Fibroblast of skin of right biceps (primary cell): ENCODE measurements at regions not wholly inside any gene's neighbourhood (a gene's known extent, or its start where the extent isn't known, plus 50 kb on each side); places are given as distances from the start of the nearest gene placed in this dataset.
A peak's percentile ranks its signal among the peaks of the same experiment; 100 is the strongest.

Experiments
- DNase-seq: peaks from one replicate; pipeline ENCODE4 v3.0.0-alpha.2; 2013

DNA sequence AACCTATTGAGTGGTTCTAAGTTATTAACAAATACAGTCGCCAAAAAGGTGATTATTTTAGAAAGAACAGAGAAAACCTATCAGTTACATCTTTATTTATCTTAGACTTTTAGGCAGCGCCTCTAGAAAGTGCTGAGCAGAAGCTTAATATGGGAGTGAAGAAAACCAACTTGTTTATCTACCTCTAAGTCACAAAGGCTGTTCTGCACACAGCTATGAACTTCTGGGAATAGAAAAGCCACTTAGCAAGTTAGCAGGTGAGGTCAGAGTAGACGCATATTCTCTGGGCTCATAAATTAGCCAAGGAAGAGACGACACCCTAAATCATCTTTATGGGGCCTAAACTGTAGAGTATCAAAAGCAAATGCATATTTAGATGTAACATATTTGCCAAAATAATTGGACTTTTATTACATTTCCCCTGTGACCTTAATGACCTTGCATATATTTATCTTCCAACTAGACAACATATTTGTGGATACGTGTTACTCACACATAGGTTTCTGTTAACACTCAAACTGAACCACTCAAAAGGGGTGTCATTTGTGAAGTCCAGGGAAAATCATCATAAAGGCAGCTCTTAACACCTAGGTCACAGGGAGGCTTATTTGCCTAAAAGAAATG lies 267.1 kb downstream of the ADGB start:
- no peak for DNase-seq

DNA sequence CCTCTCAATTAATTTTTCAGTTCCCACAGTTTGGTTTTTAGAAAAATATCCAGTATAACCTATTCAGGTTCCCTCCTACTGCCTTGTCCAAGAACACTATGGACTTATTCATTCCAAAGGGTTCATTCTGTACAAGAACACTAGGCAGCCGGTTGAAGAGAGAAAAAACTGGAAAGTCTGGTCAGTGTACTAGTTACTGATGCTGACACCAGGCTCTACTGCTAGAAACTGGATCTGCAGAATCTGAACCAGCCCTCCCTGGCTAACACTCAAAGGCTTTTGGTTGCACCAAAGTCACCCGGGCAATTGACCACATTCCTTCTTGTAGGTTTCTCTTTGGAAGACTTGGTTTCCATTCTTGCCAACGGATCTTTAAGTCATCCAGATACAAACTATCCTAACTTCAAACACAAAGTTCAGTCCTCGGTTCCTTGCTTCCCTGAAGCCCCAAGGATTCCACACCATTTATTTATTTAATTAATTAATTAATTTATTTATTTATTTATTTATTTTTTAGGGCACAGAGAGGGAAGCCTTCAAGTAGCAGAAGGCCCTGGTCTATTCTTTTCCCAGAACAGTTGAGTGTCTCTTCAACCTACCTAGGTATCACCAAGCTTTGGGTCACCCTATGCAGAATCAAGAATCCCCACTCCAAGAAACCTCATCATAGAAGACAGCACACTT lies 268.1 kb downstream of the ADGB start:
- no peak for DNase-seq

DNA sequence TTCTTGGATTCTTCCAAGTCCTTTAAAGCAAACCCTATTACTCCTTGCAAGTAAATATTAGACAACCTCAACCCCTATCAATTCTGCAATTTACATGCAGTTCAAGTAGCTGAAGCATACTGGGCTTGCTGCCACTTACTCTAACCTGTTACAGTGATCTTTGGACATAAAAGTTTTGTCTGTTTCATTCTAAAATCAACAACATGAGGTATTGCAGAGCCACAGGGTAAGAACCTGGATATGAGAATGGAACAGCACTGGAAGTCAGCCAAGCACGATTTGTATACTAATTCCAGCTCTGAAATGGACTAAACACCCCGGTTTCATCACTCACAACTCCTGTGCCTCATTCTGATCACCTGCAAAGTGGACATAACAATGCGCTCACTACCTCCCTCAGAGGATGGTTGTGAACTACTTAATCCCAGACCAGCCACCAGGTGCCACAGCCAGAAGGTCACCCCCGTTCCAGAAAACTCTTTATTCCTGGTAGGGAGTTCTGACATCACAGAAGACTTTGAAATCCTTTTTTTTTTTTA lies 270.0 kb downstream of the ADGB start:
- DNase-seq: no peak

DNA sequence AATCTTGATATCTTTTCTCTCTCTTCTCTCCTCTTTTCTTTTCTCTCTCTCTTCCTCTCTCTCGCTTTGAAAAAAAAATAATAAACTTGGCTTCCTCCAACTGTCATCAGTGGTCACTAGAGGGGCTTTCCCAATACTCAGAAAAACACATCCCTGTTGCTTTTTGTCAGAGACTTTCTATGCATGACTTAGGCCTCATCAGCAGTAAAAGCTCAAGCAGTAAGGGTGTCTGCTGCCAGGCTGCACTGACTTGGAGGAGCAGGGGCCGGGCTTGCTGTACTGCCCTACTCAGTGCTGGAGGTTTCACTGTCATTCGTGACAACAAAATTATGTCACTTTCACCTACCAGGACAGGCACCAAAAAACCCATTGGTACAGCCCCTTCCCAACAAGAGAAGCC lies 272.0 kb downstream of the ADGB start:
- DNase-seq: no peak

DNA sequence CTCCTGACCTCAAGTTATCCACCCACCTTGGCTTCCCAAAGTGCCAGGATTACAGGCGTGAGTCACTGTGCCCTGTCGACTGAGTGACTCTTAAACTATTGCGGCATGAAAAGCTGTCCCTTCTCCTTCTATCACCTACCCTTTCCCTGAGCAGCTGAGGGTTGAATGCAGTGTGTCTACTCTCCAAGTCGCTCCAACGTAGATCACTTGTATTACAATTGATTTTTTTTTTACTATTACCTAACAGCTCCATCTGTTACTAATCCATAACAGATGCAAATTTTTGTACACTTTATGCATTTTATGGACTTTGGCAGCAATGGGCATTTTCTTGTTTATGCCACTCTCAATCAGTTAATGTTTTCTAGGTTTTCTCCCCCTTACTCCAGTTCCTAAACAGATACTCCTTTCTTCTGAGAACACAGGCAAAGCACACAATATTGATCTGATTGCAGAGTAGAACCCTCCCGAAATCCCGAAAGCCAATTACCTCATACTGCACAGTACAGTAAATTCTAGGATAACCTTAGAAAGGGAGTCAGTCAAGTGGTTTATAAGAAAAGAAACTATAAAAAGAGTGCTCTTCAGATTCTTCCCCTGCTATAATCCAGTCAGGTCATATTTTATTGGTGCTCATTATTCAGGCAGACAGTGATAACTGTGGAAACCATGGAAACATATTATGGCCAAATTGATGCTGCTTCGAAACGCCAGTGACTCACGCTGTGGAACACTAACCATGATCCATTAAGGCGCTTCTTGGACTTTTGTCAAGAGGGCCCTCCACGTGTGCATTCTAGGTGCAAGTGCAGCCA lies 273.0 kb downstream of the ADGB start:
- DNase-seq: peak; percentile 71

DNA sequence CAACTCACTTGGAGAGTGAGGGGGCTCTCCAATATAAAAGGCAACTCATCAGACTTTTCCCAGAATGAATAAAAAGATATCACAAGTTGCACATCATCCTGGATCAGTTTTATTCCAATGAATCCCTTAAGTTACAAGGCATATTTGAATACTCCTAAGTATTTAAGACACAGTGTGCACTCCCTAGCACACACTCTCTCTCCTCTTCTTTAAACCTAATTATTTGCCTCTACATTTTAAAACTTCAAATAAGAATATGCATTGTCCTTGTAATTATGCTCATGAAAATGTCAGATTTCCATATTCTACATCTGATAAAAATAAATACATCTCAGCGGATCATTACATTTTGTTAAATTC lies 273.6 kb downstream of the ADGB start:
- DNase-seq: no peak

DNA sequence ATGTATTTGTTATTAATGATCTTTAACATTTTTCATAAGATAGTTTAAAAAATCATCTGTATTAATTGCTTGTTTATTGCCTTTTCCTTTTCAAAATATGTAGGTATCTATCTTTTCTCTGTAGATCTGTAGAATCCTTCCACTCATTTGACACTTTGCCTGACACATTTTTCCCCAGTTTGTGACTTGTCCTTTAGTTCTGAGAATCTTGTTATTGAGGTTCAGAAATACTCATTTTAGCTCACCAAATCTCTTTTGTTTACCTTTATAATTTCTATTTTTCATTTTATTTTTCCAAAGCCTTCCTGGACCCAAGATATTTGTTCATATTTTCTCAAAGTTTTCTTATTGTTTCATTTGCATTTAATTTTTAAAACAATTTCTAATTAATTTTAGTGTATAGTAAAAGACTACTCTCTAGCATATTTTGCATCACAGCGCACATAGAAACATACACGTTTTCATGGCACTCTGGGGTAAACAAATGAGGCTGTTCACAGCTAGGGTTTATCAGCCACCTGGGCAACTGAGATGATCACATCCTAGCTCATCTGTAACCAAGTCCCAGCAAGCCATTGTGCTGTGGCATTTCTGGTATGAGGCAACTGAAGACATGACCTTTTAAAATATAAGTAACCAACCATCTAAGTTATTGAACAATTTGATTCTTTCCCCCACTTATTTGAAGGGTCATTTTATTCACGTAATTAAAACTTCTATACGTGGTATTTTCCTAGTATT lies 275.7 kb downstream of the ADGB start:
- no peak for DNase-seq

DNA sequence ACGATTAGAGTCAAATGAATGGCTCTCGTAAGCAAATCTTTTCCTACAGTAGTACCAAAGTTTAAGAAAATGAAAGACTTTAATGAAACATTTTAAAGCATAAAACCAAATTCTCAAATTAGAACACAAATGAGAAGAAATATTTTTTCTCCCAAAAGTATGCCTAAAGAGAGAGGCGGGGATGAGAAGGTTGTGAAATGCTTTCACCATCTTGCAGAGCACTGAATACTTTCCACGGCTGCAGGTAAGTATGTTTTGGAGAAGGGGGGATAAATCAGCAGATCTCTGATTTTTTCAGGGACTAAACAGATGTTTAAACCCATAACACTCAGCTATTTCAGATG lies 277.1 kb downstream of the ADGB start:
- no peak for DNase-seq

DNA sequence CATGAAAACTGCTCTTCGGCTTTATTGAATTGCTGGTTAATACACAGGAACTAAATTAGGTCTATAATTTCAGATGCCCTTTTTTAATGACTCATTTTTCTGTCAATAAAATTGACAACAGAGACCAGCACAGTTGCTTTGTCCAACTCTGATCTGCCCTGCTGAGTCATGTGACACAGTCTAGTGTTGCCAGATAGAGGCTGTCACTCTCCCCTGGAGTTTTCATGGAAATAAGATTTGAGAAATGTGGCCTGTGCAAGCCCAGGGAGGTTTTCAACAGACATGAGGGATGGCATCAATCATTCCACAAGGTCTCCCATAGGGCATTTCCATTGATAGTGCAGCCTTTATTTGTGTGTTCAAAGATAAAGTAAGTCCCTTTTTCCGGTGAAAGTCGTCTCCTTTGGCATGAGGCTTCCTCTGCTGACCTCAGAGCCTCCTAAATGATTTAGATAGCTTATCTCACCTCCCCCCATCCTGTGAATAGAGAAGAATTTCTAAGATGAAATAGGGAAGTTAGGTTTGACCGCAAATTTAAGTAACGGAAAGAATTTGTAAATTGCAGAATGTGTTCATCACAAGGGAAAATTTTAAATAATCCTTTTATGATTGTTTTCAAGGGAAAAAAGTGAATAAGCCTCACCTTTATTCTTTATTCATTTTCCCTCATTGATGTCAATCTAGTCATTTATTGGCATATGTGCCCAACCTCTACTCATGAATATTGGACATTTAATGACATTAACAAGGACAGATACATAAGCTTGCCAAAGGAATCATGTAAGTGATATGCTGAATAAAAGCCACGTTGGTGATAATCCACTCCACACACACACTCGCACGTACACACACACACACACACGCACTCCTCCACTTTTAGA lies 277.7 kb downstream of the ADGB start:
- peak; percentile 35 for DNase-seq

DNA sequence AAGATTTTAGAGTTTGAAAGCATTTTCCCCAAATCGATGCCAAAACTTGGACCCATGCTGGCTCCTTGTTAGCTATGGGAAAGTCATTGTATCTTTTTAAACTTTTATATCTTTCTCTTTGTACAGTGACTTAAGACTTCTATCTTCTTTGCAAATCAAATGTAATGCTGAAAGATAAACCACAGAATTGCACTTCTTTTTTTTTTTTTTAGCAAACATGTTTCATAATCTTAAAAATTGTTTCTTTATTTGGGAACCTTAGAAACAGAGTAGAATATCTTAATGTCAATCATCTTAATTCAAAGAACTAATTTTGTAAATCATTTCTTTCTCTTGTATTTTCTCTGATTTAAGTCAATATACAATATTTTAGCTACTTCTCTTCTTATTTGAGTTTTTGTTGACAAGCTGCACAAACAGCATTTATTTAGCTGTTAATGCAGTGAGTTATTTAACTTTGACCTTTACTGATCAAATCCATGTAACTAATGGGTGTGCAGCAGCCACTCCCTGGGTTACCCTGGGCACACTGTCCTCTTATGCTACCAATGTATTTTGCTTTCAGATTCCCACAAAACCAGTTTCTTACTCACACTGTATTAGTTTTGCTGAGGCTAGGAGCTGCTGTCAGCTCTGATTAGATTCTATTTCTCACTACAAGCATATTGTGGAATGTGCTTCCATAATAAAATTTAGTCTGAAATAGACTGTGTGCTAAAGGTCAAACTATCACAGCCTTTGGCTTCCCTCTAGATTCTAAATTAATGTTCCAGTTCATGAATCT lies 279.6 kb downstream of the ADGB start:
- no peak for DNase-seq

DNA sequence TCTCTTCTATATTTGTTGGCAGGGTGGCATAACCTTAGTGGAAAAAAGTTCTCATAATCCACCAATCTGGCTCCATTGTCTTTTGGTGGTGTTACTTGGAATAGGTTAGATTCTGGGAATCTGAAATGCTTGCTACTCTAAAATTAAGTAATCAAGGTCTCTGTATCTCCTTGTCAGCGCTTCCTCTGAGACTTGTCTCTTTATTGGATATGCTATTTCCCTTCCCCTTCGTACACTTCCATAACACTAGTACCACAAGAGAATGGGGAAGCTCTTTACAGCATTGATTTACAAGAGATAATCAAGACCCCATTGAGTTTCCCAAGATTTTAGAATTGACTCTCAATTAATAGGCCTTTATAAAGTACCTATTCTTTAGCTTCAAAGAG lies 280.2 kb downstream of the ADGB start:
- no peak for DNase-seq

DNA sequence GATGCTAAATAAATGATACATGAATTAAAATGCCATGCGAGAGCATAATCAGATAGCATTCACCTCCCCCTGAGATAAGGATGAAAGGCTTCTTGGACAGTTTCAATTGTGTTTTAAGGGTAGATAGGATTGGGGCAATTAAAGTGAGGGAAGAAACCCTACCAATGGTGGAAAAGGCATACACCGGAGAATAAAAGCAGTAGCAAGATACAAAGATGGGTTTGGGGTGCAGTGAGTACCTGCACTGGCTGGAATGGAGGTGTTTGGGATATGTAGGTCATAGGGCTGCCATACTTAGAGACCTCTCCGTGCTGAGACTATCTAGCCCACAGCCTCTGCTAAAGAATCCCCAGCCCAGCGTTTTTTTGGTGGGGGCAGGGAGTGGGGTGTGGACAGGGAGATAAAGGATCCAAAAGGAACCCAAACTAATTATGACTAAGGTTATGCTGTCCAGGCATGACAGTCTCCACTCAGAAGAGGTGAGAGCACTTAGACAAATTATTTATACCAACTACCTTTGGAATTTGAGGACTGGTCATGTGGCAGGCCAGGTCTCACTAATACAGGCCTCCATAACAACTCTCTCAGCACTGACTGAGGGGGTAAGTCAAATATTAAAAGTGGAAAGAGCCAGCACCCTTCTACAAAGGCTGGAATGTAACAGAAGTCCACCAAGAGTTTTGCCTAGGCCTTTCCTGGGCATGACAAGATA lies 280.8 kb downstream of the ADGB start:
- no peak for DNase-seq

DNA sequence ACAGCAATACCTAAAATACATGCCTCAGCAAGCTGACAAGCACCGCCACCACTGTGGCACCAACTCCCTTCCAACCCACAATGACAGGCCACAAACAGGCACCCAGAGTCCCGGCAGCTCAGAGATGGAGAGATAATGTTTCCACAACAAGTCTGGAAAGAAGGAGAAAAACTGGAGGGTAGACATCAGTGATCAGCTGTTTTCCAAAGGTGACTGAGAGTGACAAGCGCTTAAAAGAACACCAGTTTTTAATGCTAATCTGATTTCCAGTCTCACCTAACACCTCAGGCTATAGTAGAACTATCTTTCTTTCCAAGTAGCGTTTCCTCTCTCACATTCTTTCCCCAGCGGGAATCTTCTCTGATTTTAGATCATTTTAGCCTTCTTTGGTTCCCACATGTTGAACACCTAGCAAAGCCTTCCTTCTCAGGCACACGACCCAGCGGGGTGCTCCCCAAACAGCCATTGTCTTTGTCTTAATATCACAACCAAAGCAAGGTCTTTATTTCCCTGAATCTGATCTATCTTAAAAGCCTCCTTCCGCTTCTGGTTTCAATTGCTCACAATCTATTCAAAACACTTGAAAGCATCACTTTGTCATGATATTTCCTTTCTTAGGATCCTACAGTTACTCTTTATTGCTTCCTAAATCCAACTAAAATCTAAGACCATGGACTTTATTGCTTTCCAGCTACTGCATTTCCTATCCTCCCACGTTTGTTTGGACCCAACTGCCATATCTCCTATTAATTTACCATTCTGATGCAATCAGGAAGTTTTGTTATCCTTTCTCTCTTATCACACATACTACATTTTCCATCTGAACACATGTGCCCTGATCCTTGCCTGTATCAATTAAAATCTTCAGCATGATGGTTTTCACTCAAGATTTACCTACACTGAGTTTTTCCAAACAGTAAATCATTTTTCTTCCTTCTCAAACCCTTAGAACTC lies 282.7 kb downstream of the ADGB start:
- no peak for DNase-seq

DNA sequence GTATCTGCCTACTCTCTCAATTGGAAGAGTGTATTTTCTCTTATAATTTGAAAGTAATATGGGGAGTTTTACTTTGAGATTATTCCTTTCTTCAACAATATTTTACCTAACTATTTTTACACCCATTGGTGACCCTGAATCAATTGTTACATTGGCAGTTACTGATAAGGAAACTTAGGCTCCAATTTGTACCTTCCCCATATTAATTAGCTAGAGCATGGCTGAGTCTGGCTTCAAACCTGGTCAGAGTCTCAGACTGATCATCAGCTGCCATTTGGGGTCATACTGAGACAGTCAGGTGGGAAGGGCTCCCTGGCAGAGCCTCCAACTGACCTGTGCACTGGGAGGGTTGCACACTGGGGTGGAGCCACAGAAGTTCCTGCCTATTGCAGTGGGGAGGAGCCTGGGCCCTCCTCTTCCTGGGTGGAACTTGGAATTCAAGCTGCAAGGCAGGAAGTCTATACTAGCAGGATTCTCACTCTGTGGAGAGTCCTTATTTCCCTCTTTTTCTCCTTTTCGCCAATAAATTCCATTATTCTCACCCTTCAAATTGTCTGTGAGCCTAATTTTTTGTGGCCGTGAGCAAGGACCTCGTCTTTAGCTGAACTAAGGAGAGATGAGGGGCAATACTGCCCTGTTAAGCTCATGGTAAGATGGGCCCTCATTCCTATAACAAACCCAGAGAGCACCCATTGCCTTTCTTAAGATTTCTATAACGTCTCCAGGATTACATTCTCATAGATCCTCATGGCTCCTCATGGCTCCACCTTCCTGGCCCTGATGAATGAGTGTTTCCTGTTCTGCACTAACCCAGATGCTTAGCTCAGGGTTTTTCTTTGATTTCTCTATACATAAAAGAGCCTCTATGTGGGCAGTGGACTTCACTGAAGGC lies 285.1 kb downstream of the ADGB start:
- no peak for DNase-seq

DNA sequence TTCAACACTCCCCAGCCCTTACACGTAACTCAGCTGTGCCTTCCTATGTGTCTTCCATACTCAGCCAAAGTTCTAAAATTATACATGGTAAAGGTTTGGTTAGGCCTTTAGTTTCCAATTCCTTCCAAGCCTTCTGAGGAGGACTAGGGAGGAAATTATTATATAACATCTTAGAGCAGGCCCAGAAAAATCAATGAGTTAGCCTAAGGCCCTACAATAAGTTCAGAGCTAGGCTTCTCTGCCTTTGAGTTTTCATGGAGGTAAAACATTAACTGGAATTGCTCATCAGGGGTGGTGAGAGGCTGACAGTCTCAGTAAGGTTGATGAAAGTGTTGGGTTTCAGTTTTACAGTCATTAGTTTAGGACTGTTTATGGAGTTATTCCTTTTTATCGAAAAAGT lies 286.0 kb downstream of the ADGB start:
- DNase-seq: no peak

DNA sequence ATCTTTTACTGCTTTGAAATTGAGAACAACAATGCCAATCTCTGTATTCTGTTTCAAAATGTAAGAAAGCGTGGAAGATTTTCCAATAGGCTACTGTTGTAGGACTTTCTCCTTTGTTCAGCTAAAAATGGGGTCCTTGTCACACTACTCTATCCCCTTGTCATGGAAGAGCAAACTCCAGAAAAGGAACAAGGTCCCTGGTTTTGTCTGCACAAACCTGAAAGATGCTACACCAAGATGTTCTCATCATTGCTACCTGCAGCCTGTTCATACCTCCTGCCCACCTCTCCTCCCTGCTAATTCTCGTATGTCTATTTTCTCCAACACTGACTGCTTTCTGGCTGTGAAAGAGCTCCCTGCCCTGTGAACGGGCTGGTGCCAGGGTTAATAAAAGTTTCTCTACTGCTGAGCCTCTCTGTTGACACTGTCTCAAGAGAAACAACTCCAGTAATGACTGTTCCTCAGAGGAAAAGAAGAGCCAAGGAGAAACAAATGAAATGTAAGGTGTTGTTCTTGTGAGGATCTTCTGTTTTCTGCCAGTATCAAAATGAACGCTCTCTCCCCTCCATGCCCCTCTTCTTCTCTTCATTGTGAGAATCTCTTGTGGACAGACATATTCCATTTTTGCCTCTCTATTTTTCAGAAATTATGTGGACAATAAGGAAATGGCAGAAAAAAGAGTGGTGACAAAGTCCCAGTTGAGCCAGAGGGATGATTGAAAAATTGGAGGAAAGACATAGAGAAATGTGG lies 287.1 kb downstream of the ADGB start:
- no peak for DNase-seq

DNA sequence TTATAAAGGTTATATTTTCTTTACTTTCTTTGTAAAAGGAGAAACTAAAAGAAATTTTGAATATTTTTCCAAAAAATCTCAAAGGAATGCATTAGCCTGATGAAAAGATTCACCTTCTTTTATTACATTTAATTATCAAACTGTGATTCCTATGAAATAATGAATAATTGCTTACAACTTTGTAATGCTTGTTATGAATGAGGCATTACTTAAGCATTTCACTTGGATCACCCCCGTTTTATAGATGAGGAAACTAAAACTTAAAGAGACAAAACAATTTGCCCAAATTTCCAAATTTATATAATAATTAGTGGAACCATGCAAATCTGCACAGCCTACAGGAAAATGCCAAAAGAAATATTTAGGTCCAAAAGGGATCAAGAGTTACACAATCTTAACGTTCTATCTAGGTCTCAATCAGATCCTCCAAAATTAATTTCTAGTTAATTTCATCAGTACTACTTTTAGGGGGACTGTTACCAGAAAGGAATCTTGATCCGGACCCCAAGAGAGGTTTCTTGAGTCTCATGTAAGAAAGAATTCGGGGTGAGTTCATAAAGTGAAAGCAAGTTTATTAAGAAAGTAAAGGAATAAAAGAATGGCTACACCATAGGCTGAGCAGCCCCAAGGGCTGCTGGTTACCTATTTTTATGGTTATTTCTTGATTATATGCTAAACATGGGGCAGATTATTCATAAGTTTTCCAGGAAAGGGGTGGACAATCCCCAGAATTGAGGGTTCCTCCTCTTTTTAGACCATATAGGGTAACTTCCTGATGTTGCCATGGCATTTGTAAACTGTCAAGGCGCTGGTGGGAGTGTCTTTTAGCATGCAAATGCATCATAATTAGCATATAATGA lies 288.0 kb downstream of the ADGB start:
- DNase-seq: no peak
